GM23338 (cell line): ENCODE measurements at regions not wholly inside any gene's neighbourhood (a gene's known extent, or its start where the extent isn't known, plus 50 kb on each side); places are given as distances from the start of the nearest gene placed in this dataset.

Experiments
- ATAC-seq: fragments of 200-7000 bp; cut with Tn5 transposase; 3 replicates; pipeline ENCODE4 v1.9.1; 2020
- DNase-seq: peaks from one replicate; pipeline ENCODE4 v3.0.0-alpha.2; 2015; ENCODE audit warnings: low spot score
- H2AFZ ChIP-seq: fragments of 200-600 bp; sonication (generic); 2 replicates; pipeline ENCODE4 v1.8.0; 2016; ENCODE audit warnings: antibody characterized with exemption, mild to moderate bottlenecking, moderate library complexity
- H3F3A ChIP-seq: fragments of 200-600 bp; sonication (generic); replicated peaks from 2 replicates; pipeline ENCODE4 v1.8.0; 2017; ENCODE audit warnings: antibody characterized with exemption, mixed run types, low read depth
- H3K27ac ChIP-seq: fragments of 200-600 bp; sonication (generic); 2 replicates; pipeline ENCODE4 v1.6.1; 2016; ENCODE audit warnings: low read depth
- H3K27me3 ChIP-seq: fragments of 200-600 bp; sonication (generic); 2 replicates; pipeline ENCODE4 v1.8.0; 2016; ENCODE audit warnings: mild to moderate bottlenecking, mixed run types, moderate library complexity; ENCODE audit not compliant: insufficient read depth
- H3K36me3 ChIP-seq: fragments of 200-600 bp; sonication (generic); 2 replicates; pipeline ENCODE4 v1.8.0; 2016; ENCODE audit warnings: mild to moderate bottlenecking; ENCODE audit not compliant: insufficient read depth
- H3K4me1 ChIP-seq: fragments of 200-600 bp; sonication (generic); 2 replicates; pipeline ENCODE4 v1.8.0; 2016; ENCODE audit warnings: mild to moderate bottlenecking, moderate library complexity; ENCODE audit not compliant: insufficient read depth
- H3K4me2 ChIP-seq: fragments of 200-600 bp; sonication (generic); 2 replicates; pipeline ENCODE4 v1.7.1; 2017; ENCODE audit warnings: mixed run types
- H3K4me3 ChIP-seq: fragments of 200-600 bp; sonication (generic); 2 replicates; pipeline ENCODE4 v1.6.1; 2016; ENCODE audit warnings: mixed run types
- H3K79me2 ChIP-seq: fragments of 200-600 bp; sonication (generic); replicated peaks from 2 replicates; pipeline ENCODE4 v1.8.0; 2017; ENCODE audit warnings: mild to moderate bottlenecking; ENCODE audit not compliant: insufficient read depth
- H3K9me2 ChIP-seq: fragments of 200-600 bp; sonication (generic); 2 replicates; pipeline ENCODE4 v1.8.0; 2017; ENCODE audit not compliant: insufficient read depth
- H4K20me1 ChIP-seq: fragments of 200-600 bp; sonication (generic); replicated peaks from 2 replicates; pipeline ENCODE4 v1.8.0; 2017; ENCODE audit warnings: mild to moderate bottlenecking; ENCODE audit not compliant: insufficient read depth
- H3K27ac Mint-ChIP-seq: 2 replicates; pipeline ENCODE4 v1.8.0; 2020; ENCODE audit warnings: inconsistent platforms, mild to moderate bottlenecking, moderate library complexity, mixed read lengths
- H3K27me3 Mint-ChIP-seq: 3 replicates; pipeline ENCODE4 v1.8.0; 2022; ENCODE audit warnings: low read depth, mild to moderate bottlenecking, moderate library complexity, mixed read lengths, inconsistent platforms; ENCODE audit not compliant: insufficient read depth, poor library complexity
- H3K36me3 Mint-ChIP-seq: 3 replicates; pipeline ENCODE4 v1.8.0; 2021; ENCODE audit warnings: low read depth, mild to moderate bottlenecking, inconsistent platforms, moderate library complexity, mixed read lengths
- H3K4me1 Mint-ChIP-seq: 3 replicates; pipeline ENCODE4 v1.8.0; 2020; ENCODE audit warnings: mild to moderate bottlenecking, inconsistent platforms, mixed read lengths
- H3K4me3 Mint-ChIP-seq: 3 replicates; pipeline ENCODE4 v1.8.0; 2021; ENCODE audit warnings: moderate library complexity, mild to moderate bottlenecking, inconsistent platforms, mixed read lengths
- H3K9me3 Mint-ChIP-seq: 3 replicates; pipeline ENCODE4 v1.8.0; 2020; ENCODE audit warnings: moderate library complexity, mild to moderate bottlenecking, inconsistent platforms, mixed read lengths
- CTCF ChIP-seq, 2 experiments: fragments of 200-600 bp in 1 of 2; sonication (generic) in 1 of 2; conservative IDR thresholded peaks; 2 replicates each; pipeline versions ENCODE4 v1.5.1 to v1.6.1; 2016 to 2017; ENCODE audit warnings: antibody characterized with exemption in 2 of 2, low read depth in 2 of 2, mild to moderate bottlenecking in 2 of 2, moderate library complexity in 1 of 2
- ETS1 ChIP-seq: IDR thresholded peaks from 2 replicates; pipeline ENCODE4 v1.6.1; 2016; ENCODE audit warnings: antibody characterized with exemption
- EZH2phosphoT487 ChIP-seq: fragments of 200-600 bp; sonication (generic); IDR thresholded peaks from one replicate; pipeline ENCODE4 v1.8.1; 2018; ENCODE audit warnings: antibody characterized with exemption; ENCODE audit not compliant: unreplicated experiment
- JUNB ChIP-seq: IDR thresholded peaks from one replicate; pipeline ENCODE4 v1.6.1; 2016; ENCODE audit warnings: antibody characterized with exemption; ENCODE audit not compliant: unreplicated experiment
- REST ChIP-seq: IDR thresholded peaks from one replicate; pipeline ENCODE4 v1.6.1; 2018; ENCODE audit warnings: antibody characterized with exemption; ENCODE audit not compliant: unreplicated experiment
- STAT1 ChIP-seq: IDR thresholded peaks from one replicate; pipeline ENCODE4 v1.6.1; 2016; ENCODE audit warnings: antibody characterized with exemption; ENCODE audit not compliant: unreplicated experiment
- ZNF114 ChIP-seq: fragments of 250-450 bp; sonication (Bioruptor Pico); IDR thresholded peaks from 2 replicates; pipeline ENCODE4 v1.5.0; 2020; ENCODE audit warnings: mild to moderate bottlenecking, moderate library complexity

- TF ChIP-seq JUNB (no peak), ETS1 (no peak), CTCF (conservative IDR thresholded peaks at IDR 0.05; ENCODE audit: low read depth in 2 of 2) (no peak), REST (no peak), EZH2phosphoT487 (no peak), STAT1 (no peak), ZNF114 (CRISPR knock-in tag) (no peak)
Measured at GRCh38 chr5:103435136-103435889, 127.3 kb downstream of the NUDT12 start (continued).

GRCh38 chr5:103434057-103434456 lies 128.5 kb downstream of the NUDT12 start:
- Histone ChIP-seq H3K4me3 (no peak overlapping the region), H3K79me2 (no peaks in the 10 kb centered on the region), H3F3A (no peaks in the 10 kb centered on the region), H3K4me2 (no peak overlapping the region), H3K4me1 (no peaks in the 10 kb centered on the region), H2AFZ (peak overlapping the region; percentile 88), H3K27ac (no peak overlapping the region), H3K36me3 (no peaks in the 10 kb centered on the region), H3K9me2 (no peaks in the 10 kb centered on the region), H4K20me1 (no peaks in the 10 kb centered on the region), H3K27me3 (no peaks in the 10 kb centered on the region)
- H3K36me3 Mint-ChIP-seq = no peaks in the 10 kb centered on the region
- no peaks in the 10 kb centered on the region for H3K9me3 Mint-ChIP-seq
- ATAC-seq = peak; percentile 100
- no peak overlapping the region for H3K4me3 Mint-ChIP-seq
- H3K4me1 Mint-ChIP-seq = peaks cover 8% of the 10 kb centered on the region; the same call in 2 of the 3 replicates
- TF ChIP-seq ZNF114 (CRISPR knock-in tag) (no peak), ETS1 (no peak), STAT1 (no peak)
- H3K27ac Mint-ChIP-seq = no peak overlapping the region
- no peaks in the 10 kb centered on the region for H3K27me3 Mint-ChIP-seq
- DNase-seq = peak; percentile 84
